Nephron progenitor cell (in vitro differentiated cells): ENCODE measurements at regions not wholly inside any gene's neighbourhood (a gene's known extent, or its start where the extent isn't known, plus 50 kb on each side); places are given as distances from the start of the nearest gene placed in this dataset.

ENCODE experiments used
- DNase-seq: peaks from one replicate; pipeline ENCODE4 v3.0.0; 2021
- H3K27ac Mint-ChIP-seq: 2 replicates; pipeline ENCODE4 v1.8.0; 2021; ENCODE audit warnings: mild to moderate bottlenecking, moderate library complexity, mixed read lengths
- H3K27me3 Mint-ChIP-seq: 2 replicates; pipeline ENCODE4 v1.8.0; 2021; ENCODE audit warnings: mild to moderate bottlenecking, low read depth, mixed read lengths; ENCODE audit not compliant: poor library complexity
- H3K36me3 Mint-ChIP-seq: 2 replicates; pipeline ENCODE4 v1.8.0; 2021; ENCODE audit warnings: low read depth, mixed read lengths
- H3K4me1 Mint-ChIP-seq: 2 replicates; pipeline ENCODE4 v1.8.0; 2021; ENCODE audit warnings: mixed read lengths
- H3K4me3 Mint-ChIP-seq: 2 replicates; pipeline ENCODE4 v1.8.0; 2021; ENCODE audit warnings: mild to moderate bottlenecking, moderate library complexity, mixed read lengths
- H3K9me3 Mint-ChIP-seq: 2 replicates; pipeline ENCODE4 v1.8.0; 2021; ENCODE audit warnings: mild to moderate bottlenecking, moderate library complexity, mixed read lengths
- CTCF ChIP-seq: fragments of 200-600 bp; sonication (generic); IDR thresholded peaks from 2 replicates; pipeline ENCODE4 v1.5.0; 2021; ENCODE audit warnings: antibody characterized with exemption

GRCh38 chr9:129383019-129383560 lies 205.0 kb upstream of the IER5L start:
- Mint-ChIP-seq H3K36me3 (no peaks in the 10 kb centered on the region), H3K9me3 (no peaks in the 10 kb centered on the region), H3K4me3 (peak overlapping the region; percentile 59), H3K4me1 (peaks cover 21% of the 10 kb centered on the region), H3K27me3 (peaks cover 14% of the 10 kb centered on the region), H3K27ac (no peak overlapping the region)
- no peak for TF ChIP-seq CTCF
- peak; percentile 40 for DNase-seq

- Mint-ChIP-seq H3K27ac (no peak overlapping the region), H3K9me3 (no peaks in the 10 kb centered on the region), H3K27me3 (peaks cover 18% of the 10 kb centered on the region), H3K4me1 (peaks cover 27% of the 10 kb centered on the region), H3K36me3 (no peaks in the 10 kb centered on the region), H3K4me3 (peak overlapping the region; percentile 38)
- DNase-seq = no peak
- no peak for TF ChIP-seq CTCF
These were observed 204.4 kb upstream of the IER5L start for GRCh38 chr9:129382281-129383018.

- Mint-ChIP-seq H3K36me3 (no peaks in the 10 kb centered on the region), H3K4me3 (no peak overlapping the region), H3K4me1 (peaks cover 27% of the 10 kb centered on the region), H3K9me3 (no peaks in the 10 kb centered on the region), H3K27me3 (peaks cover 18% of the 10 kb centered on the region), H3K27ac (no peak overlapping the region)
- no peak for DNase-seq
- no peak for TF ChIP-seq CTCF
These were observed 203.5 kb upstream of the IER5L start for GRCh38 chr9:129381481-129381957.

GRCh38 chr9:129380961-129381401 lies 202.9 kb upstream of the IER5L start:
- Mint-ChIP-seq H3K4me3 (no peak overlapping the region), H3K27ac (no peak overlapping the region), H3K36me3 (no peaks in the 10 kb centered on the region), H3K4me1 (peaks cover 27% of the 10 kb centered on the region), H3K9me3 (peaks cover under 1% of the 10 kb centered on the region), H3K27me3 (peaks cover 15% of the 10 kb centered on the region)
- TF ChIP-seq CTCF = no peak
- DNase-seq = no peak

GRCh38 chr9:129379886-129380285 lies 201.8 kb upstream of the IER5L start:
- peaks cover 2% of the 10 kb centered on the region for H3K36me3 Mint-ChIP-seq
- peaks cover 27% of the 10 kb centered on the region for H3K4me1 Mint-ChIP-seq
- no peak overlapping the region for H3K4me3 Mint-ChIP-seq
- H3K27me3 Mint-ChIP-seq = peaks cover 12% of the 10 kb centered on the region
- peaks cover 9% of the 10 kb centered on the region for H3K9me3 Mint-ChIP-seq
- no peak overlapping the region for H3K27ac Mint-ChIP-seq
- no peak for DNase-seq
- TF ChIP-seq CTCF = no peak
